ENCODE measurements at regions not wholly inside any gene's neighbourhood (a gene's known extent, or its start where the extent isn't known, plus 50 kb on each side); places are given as distances from the start of the nearest gene placed in this dataset.
A peak's percentile ranks its signal among the peaks of the same experiment; 100 is the strongest.

DNA sequence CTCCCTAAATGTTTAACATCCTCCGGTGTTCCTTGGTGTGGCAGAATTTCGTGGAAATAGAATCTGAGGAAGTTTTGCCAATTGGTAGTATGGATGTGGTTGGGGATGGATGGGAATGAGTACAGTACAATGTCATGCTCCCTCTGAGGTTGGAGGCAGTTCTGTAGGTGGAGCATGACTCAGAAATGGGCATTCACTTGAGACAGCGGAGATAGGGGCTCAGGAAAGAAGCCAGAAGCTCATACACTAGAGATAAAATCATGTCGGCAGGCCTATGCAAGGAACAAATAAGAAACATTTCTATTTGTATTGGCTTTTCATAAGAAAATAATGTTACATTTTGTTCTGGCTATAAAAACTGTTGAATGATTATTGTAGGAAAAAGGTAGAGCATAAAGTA is 196.0 kb downstream of the URB2 start:
- Histone ChIP-seq H3K4me3 (ENCODE audit: low read depth, low read length) (no peak overlapping the region), H3K4me1 (ENCODE audit: control insufficient read depth, insufficient read depth, low read length) (no peaks in the 10 kb centered on the region), H3K9me3 (ENCODE audit: control insufficient read depth, insufficient read depth, low read depth, low read length) (no peaks in the 10 kb centered on the region), H3K27ac (ENCODE audit: extremely low read depth, low read depth, low read length) (no peak overlapping the region), H3K36me3 (ENCODE audit: control insufficient read depth in 2 of 2, insufficient read depth in 1 of 2, low read length in 2 of 2) (no peaks in the 10 kb centered on the region)
- CTCF ChIA-PET, result no interaction called here
- TF ChIP-seq TCF7L2 (IDR thresholded peaks at IDR 0.05; ENCODE audit: borderline replicate concordance, low read depth, low read length) (no peak), EGR2 (tag by site-specific recombination; IDR thresholded peaks at IDR 0.05; ENCODE audit: low read depth) (peak; percentile 40; the same call in 1 of the 2 replicates), ZFHX2 (tag by site-specific recombination; conservative IDR thresholded peaks at IDR 0.05) (0 out of 2 replicates have a peak, but pooled peaks have one; percentile 41)
- POLR2A ChIA-PET, result no interaction called here

GRCh38 chr1:229825042-229825441 is 199.0 kb downstream of the URB2 start:
- CTCF ChIA-PET, result no interaction called here
- POLR2A ChIA-PET, result no interaction called here
- H3K36me3 ChIP-seq (ENCODE audit: control insufficient read depth in 2 of 2, insufficient read depth in 1 of 2, low read length in 2 of 2), result no peaks in the 10 kb centered on the region
- H3K9me3 ChIP-seq (ENCODE audit: control insufficient read depth, insufficient read depth, low read depth, low read length), result no peaks in the 10 kb centered on the region
- no peaks in the 10 kb centered on the region for H3K4me1 ChIP-seq (ENCODE audit: control insufficient read depth, insufficient read depth, low read length)
- TF ChIP-seq ZNF549 (tag by site-specific recombination; IDR thresholded peaks at IDR 0.05), result no peak
- TF ChIP-seq ZNF747 (tag by site-specific recombination; IDR thresholded peaks at IDR 0.05), result no peak
- no peak overlapping the region for H3K4me3 ChIP-seq (ENCODE audit: low read depth, low read length)
- H3K27ac ChIP-seq (ENCODE audit: extremely low read depth, low read depth, low read length), result no peak overlapping the region

- H3K4me1 ChIP-seq (ENCODE audit: control insufficient read depth, insufficient read depth, low read length), result no peaks in the 10 kb centered on the region
- H3K4me3 ChIP-seq (ENCODE audit: low read depth, low read length), result no peak overlapping the region
- CTCF ChIA-PET, result no interaction called here
- H3K27ac ChIP-seq (ENCODE audit: extremely low read depth, low read depth, low read length), result no peak overlapping the region
- no peaks in the 10 kb centered on the region for H3K9me3 ChIP-seq (ENCODE audit: control insufficient read depth, insufficient read depth, low read depth, low read length)
- TF ChIP-seq SP7 (tag by site-specific recombination; IDR thresholded peaks at IDR 0.05), result no peak
- TF ChIP-seq TRIM28 (IDR thresholded peaks at IDR 0.05; ENCODE audit: borderline replicate concordance, low read length), result no peak
- TF ChIP-seq ZNF404 (tag by site-specific recombination; IDR thresholded peaks at IDR 0.05), result no peak
- no peak for TF ChIP-seq ZNF449 (tag by site-specific recombination; IDR thresholded peaks at IDR 0.05)
- no peak for TF ChIP-seq ZNF518A (tag by site-specific recombination; conservative IDR thresholded peaks at IDR 0.05; ENCODE audit: low read depth)
- TF ChIP-seq ZNF621 (tag by site-specific recombination; IDR thresholded peaks at IDR 0.05), result no peak
- TF ChIP-seq ZNF600 (tag by site-specific recombination; IDR thresholded peaks at IDR 0.05), result no peak
- no peak for TF ChIP-seq ZNF670 (tag by site-specific recombination; IDR thresholded peaks at IDR 0.05; ENCODE audit: low read depth)
- TF ChIP-seq MYNN (tag by site-specific recombination; IDR thresholded peaks at IDR 0.05; ENCODE audit: borderline replicate concordance), result no peak
- TF ChIP-seq ZNF677 (tag by site-specific recombination; IDR thresholded peaks at IDR 0.05), result no peak
- H3K36me3 ChIP-seq (ENCODE audit: control insufficient read depth in 2 of 2, insufficient read depth in 1 of 2, low read length in 2 of 2), result no peaks in the 10 kb centered on the region
- POLR2A ChIA-PET, result no interaction called here
These were observed 202.4 kb downstream of the URB2 start for GRCh38 chr1:229828461-229828860.

Data from HEK293 (cell line).